ENCODE measurements at regions not wholly inside any gene's neighbourhood (a gene's known extent, or its start where the extent isn't known, plus 50 kb on each side); places are given as distances from the start of the nearest gene placed in this dataset.
"Not testable (repeated sequence)": the region's sequence is repeated elsewhere in the genome, so short reads cannot be mapped to it uniquely, and the experiment has no call there.

- Mint-ChIP-seq H3K27me3 (no peaks in the 10 kb centered on the region), H3K27ac (no peak overlapping the region), H3K4me1 (no peaks in the 10 kb centered on the region), H3K4me3 (no peak overlapping the region), H3K9me3 (peaks cover 3 to 33% (median 14%) of the 10 kb centered on the region in 8 donors), H3K36me3 (no peaks in the 10 kb centered on the region)
- Histone ChIP-seq H3K27ac (ENCODE audit: low read depth, low read length) (no peak overlapping the region), H3K4me1 (ENCODE audit: insufficient read depth, low read length) (no peaks in the 10 kb centered on the region), H3K27me3 (ENCODE audit: insufficient read depth, low read length) (no peaks in the 10 kb centered on the region), H3K9me3 (ENCODE audit: control insufficient read depth in 1 of 2, low read length in 2 of 2) (no peaks in the 10 kb centered on the region), H3K36me3 (ENCODE audit: insufficient read depth, low read length) (no peaks in the 10 kb centered on the region), H3K4me3 (ENCODE audit: low read length in 2 of 2) (no peak overlapping the region)
- ChIA-PET POLR2A (ENCODE audit: partially characterized antibody) (no interaction called here), CTCF (ENCODE audit: partially characterized antibody) (no interaction called here)
- intact Hi-C loops (cut with micrococcal nuclease): no loop called here
- DNase-seq: no peak
Observed at GRCh38 chr1:68706639-68707317, 209.9 kb upstream of the DEPDC1 start.

GRCh38 chr1:68717330-68717729, 220.4 kb upstream of the DEPDC1 start:
- no peak overlapping the region for H3K4me3 ChIP-seq (ENCODE audit: low read length in 2 of 2)
- H3K4me3 Mint-ChIP-seq: no peak overlapping the region
- H3K27ac ChIP-seq (ENCODE audit: low read depth, low read length): no peak overlapping the region
- no peaks in the 10 kb centered on the region for H3K27me3 ChIP-seq (ENCODE audit: insufficient read depth, low read length)
- no peaks in the 10 kb centered on the region for H3K36me3 ChIP-seq (ENCODE audit: insufficient read depth, low read length)
- H3K27me3 Mint-ChIP-seq: no peaks in the 10 kb centered on the region
- no peaks in the 10 kb centered on the region for H3K4me1 Mint-ChIP-seq
- H3K4me1 ChIP-seq (ENCODE audit: insufficient read depth, low read length): no peaks in the 10 kb centered on the region
- no peaks in the 10 kb centered on the region for H3K36me3 Mint-ChIP-seq
- H3K9me3 Mint-ChIP-seq: peaks cover 0 to 5% (median 4%) of the 10 kb centered on the region in 8 donors
- ChIA-PET CTCF (ENCODE audit: partially characterized antibody) (no interaction called here), POLR2A (ENCODE audit: partially characterized antibody) (no interaction called here)
- H3K27ac Mint-ChIP-seq: no peak overlapping the region
- H3K9me3 ChIP-seq (ENCODE audit: control insufficient read depth in 1 of 2, low read length in 2 of 2): no peaks in the 10 kb centered on the region
- intact Hi-C loops (cut with micrococcal nuclease): no loop called here
- DNase-seq: no peak

GRCh38 chr1:68720476-68720875, 223.6 kb upstream of the DEPDC1 start:
- no peak overlapping the region for H3K4me3 ChIP-seq (ENCODE audit: low read length in 2 of 2)
- H3K4me1 ChIP-seq (ENCODE audit: insufficient read depth, low read length): no peaks in the 10 kb centered on the region
- H3K27me3 ChIP-seq (ENCODE audit: insufficient read depth, low read length): no peaks in the 10 kb centered on the region
- no peak overlapping the region for H3K27ac Mint-ChIP-seq
- H3K9me3 Mint-ChIP-seq: peaks cover 0 to 6% (median 0%) of the 10 kb centered on the region in 8 donors
- ChIA-PET CTCF (ENCODE audit: partially characterized antibody) (no interaction called here), POLR2A (ENCODE audit: partially characterized antibody) (no interaction called here)
- H3K27ac ChIP-seq (ENCODE audit: low read depth, low read length): no peak overlapping the region
- no peaks in the 10 kb centered on the region for H3K27me3 Mint-ChIP-seq
- intact Hi-C loops (cut with micrococcal nuclease): no loop called here
- H3K4me3 Mint-ChIP-seq: no peak overlapping the region
- no peak for DNase-seq
- no peaks in the 10 kb centered on the region for H3K4me1 Mint-ChIP-seq
- no peaks in the 10 kb centered on the region for H3K36me3 Mint-ChIP-seq
- H3K36me3 ChIP-seq (ENCODE audit: insufficient read depth, low read length): no peaks in the 10 kb centered on the region
- no peaks in the 10 kb centered on the region for H3K9me3 ChIP-seq (ENCODE audit: control insufficient read depth in 1 of 2, low read length in 2 of 2)

GRCh38 chr1:68723791-68724190, 226.9 kb upstream of the DEPDC1 start:
- Mint-ChIP-seq H3K27ac (no peak overlapping the region), H3K4me3 (no peak overlapping the region), H3K36me3 (no peaks in the 10 kb centered on the region), H3K27me3 (no peaks in the 10 kb centered on the region), H3K4me1 (no peaks in the 10 kb centered on the region), H3K9me3 (peaks cover 0 to 6% (median under 1%) of the 10 kb centered on the region in 8 donors)
- H3K36me3 ChIP-seq (ENCODE audit: insufficient read depth, low read length): no peaks in the 10 kb centered on the region
- ChIA-PET CTCF (ENCODE audit: partially characterized antibody) (no interaction called here), POLR2A (ENCODE audit: partially characterized antibody) (no interaction called here)
- no peaks in the 10 kb centered on the region for H3K4me1 ChIP-seq (ENCODE audit: insufficient read depth, low read length)
- intact Hi-C loops (cut with micrococcal nuclease): no loop called here
- no peaks in the 10 kb centered on the region for H3K9me3 ChIP-seq (ENCODE audit: control insufficient read depth in 1 of 2, low read length in 2 of 2)
- no peak for DNase-seq
- H3K27ac ChIP-seq (ENCODE audit: low read depth, low read length): no peak overlapping the region
- no peak overlapping the region for H3K4me3 ChIP-seq (ENCODE audit: low read length in 2 of 2)
- no peaks in the 10 kb centered on the region for H3K27me3 ChIP-seq (ENCODE audit: insufficient read depth, low read length)

- Histone ChIP-seq H3K36me3 (ENCODE audit: insufficient read depth, low read length) (no peaks in the 10 kb centered on the region), H3K9me3 (ENCODE audit: control insufficient read depth in 1 of 2, low read length in 2 of 2) (no peaks in the 10 kb centered on the region), H3K27ac (ENCODE audit: low read depth, low read length) (no peak overlapping the region), H3K27me3 (ENCODE audit: insufficient read depth, low read length) (no peaks in the 10 kb centered on the region), H3K4me3 (ENCODE audit: low read length in 2 of 2) (no peak overlapping the region), H3K4me1 (ENCODE audit: insufficient read depth, low read length) (no peaks in the 10 kb centered on the region)
- ChIA-PET CTCF (ENCODE audit: partially characterized antibody) (no interaction called here), POLR2A (ENCODE audit: partially characterized antibody) (no interaction called here)
- Mint-ChIP-seq H3K27me3 (no peaks in the 10 kb centered on the region), H3K27ac (no peak overlapping the region), H3K9me3 (peaks cover 0 to 6% (median 0%) of the 10 kb centered on the region in 8 donors), H3K4me1 (no peaks in the 10 kb centered on the region), H3K36me3 (no peaks in the 10 kb centered on the region), H3K4me3 (no peak overlapping the region)
- intact Hi-C loops (cut with micrococcal nuclease): no loop called here
- no peak for DNase-seq
Observed at GRCh38 chr1:68725001-68725752, 228.3 kb upstream of the DEPDC1 start.

GRCh38 chr1:68739486-68739885, 242.6 kb upstream of the DEPDC1 start:
- H3K4me1 Mint-ChIP-seq; intact Hi-C loops (cut with micrococcal nuclease); POLR2A ChIA-PET (ENCODE audit: partially characterized antibody); H3K9me3 ChIP-seq (ENCODE audit: control insufficient read depth in 1 of 2, low read length in 2 of 2); DNase-seq; H3K36me3 ChIP-seq (ENCODE audit: insufficient read depth, low read length); H3K27ac Mint-ChIP-seq; H3K27ac ChIP-seq (ENCODE audit: low read depth, low read length); H3K4me1 ChIP-seq (ENCODE audit: insufficient read depth, low read length); H3K4me3 ChIP-seq (ENCODE audit: low read length in 2 of 2); H3K27me3 ChIP-seq (ENCODE audit: insufficient read depth, low read length); H3K36me3 Mint-ChIP-seq; H3K4me3 Mint-ChIP-seq; CTCF ChIA-PET (ENCODE audit: partially characterized antibody); H3K27me3 Mint-ChIP-seq: not testable (repeated sequence)
- H3K9me3 Mint-ChIP-seq: peaks cover 5 to 25% (median 11%) of the 10 kb centered on the region in 8 donors

GRCh38 chr1:68745011-68745410, 248.1 kb upstream of the DEPDC1 start:
- ChIA-PET CTCF (ENCODE audit: partially characterized antibody) (no interaction called here), POLR2A (ENCODE audit: partially characterized antibody) (no interaction called here)
- Histone ChIP-seq H3K27me3 (ENCODE audit: insufficient read depth, low read length) (no peaks in the 10 kb centered on the region), H3K27ac (ENCODE audit: low read depth, low read length) (no peak overlapping the region), H3K4me3 (ENCODE audit: low read length in 2 of 2) (no peak overlapping the region), H3K36me3 (ENCODE audit: insufficient read depth, low read length) (no peaks in the 10 kb centered on the region), H3K9me3 (ENCODE audit: control insufficient read depth in 1 of 2, low read length in 2 of 2) (peaks cover 0 to 4% of the 10 kb centered on the region in 2 donors), H3K4me1 (ENCODE audit: insufficient read depth, low read length) (no peaks in the 10 kb centered on the region)
- H3K4me3 Mint-ChIP-seq: no peak overlapping the region
- no peak overlapping the region for H3K27ac Mint-ChIP-seq
- intact Hi-C loops (cut with micrococcal nuclease): no loop called here
- H3K4me1 Mint-ChIP-seq: no peaks in the 10 kb centered on the region
- no peak for DNase-seq
- no peaks in the 10 kb centered on the region for H3K27me3 Mint-ChIP-seq
- no peaks in the 10 kb centered on the region for H3K36me3 Mint-ChIP-seq
- H3K9me3 Mint-ChIP-seq: peaks cover 5 to 31% (median 12%) of the 10 kb centered on the region in 8 donors

Data from CD4-positive, alpha-beta memory T cell (primary cell).